HG03565 (cell line): ENCODE measurements at regions not wholly inside any gene's neighbourhood (a gene's known extent, or its start where the extent isn't known, plus 50 kb on each side); places are given as distances from the start of the nearest gene placed in this dataset.
A peak's percentile ranks its signal among the peaks of the same experiment; 100 is the strongest.

Source experiments
- ATAC-seq: cut with Tn5 transposase; IDR thresholded peaks from one replicate; pipeline ENCODE4 v1.9.1; 2021; ENCODE audit warnings: mild to moderate bottlenecking, moderate library complexity; ENCODE audit not compliant: unreplicated experiment

GRCh38 chr3:99458013-99458412, 180.4 kb upstream of the COL8A1 start:
- ATAC-seq: no peak

- ATAC-seq: no peak
Measured at GRCh38 chr3:99442599-99442998, 195.8 kb upstream of the COL8A1 start.

- ATAC-seq: no peak
Measured at GRCh38 chr3:99439892-99440291, 198.5 kb upstream of the COL8A1 start.

- ATAC-seq: no peak
Measured at GRCh38 chr3:99434190-99434589, 204.2 kb upstream of the COL8A1 start.

GRCh38 chr3:99430348-99431134, 207.9 kb upstream of the COL8A1 start:
- ATAC-seq: peak; percentile 73

- no peak for ATAC-seq
Measured at GRCh38 chr3:99429502-99429901, 208.9 kb upstream of the COL8A1 start.

GRCh38 chr3:99425930-99426329, 212.5 kb upstream of the COL8A1 start:
- no peak for ATAC-seq

GRCh38 chr3:99419116-99419515, 219.3 kb upstream of the COL8A1 start:
- ATAC-seq: no peak

GRCh38 chr3:99418709-99419108, 219.7 kb upstream of the COL8A1 start:
- ATAC-seq: peak; percentile 69

- peak; percentile 67 for ATAC-seq
Measured at GRCh38 chr3:99418209-99418635, 220.2 kb upstream of the COL8A1 start.

GRCh38 chr3:99413504-99413903, 224.9 kb upstream of the COL8A1 start:
- ATAC-seq: no peak

- ATAC-seq: no peak
Measured at GRCh38 chr3:99410789-99411311, 227.5 kb upstream of the COL8A1 start.

- no peak for ATAC-seq
Measured at GRCh38 chr3:99409961-99410360, 228.4 kb upstream of the COL8A1 start.

GRCh38 chr3:99407257-99407656, 231.1 kb upstream of the COL8A1 start:
- no peak for ATAC-seq

- no peak for ATAC-seq
Measured at GRCh38 chr3:99402755-99403154, 235.6 kb upstream of the COL8A1 start.

GRCh38 chr3:99400352-99400751, 238.0 kb upstream of the COL8A1 start:
- ATAC-seq: no peak

- ATAC-seq: no peak
Measured at GRCh38 chr3:99396651-99397275, 241.6 kb upstream of the COL8A1 start.

- ATAC-seq: no peak
Measured at GRCh38 chr3:99394831-99395778, 243.3 kb upstream of the COL8A1 start.

GRCh38 chr3:99393961-99394360, 244.4 kb upstream of the COL8A1 start:
- no peak for ATAC-seq

- no peak for ATAC-seq
Measured at GRCh38 chr3:99388780-99389179, 249.6 kb upstream of the COL8A1 start.

- no peak for ATAC-seq
Measured at GRCh38 chr3:99384596-99384995, 253.8 kb upstream of the COL8A1 start.
